GM19240 (cell line): ENCODE measurements at regions not wholly inside any gene's neighbourhood (a gene's known extent, or its start where the extent isn't known, plus 50 kb on each side); places are given as distances from the start of the nearest gene placed in this dataset.
"Not testable (repeated sequence)": the region's sequence is repeated elsewhere in the genome, so short reads cannot be mapped to it uniquely, and the experiment has no call there.

Experiments used
- DNase-seq: peaks from one replicate; pipeline ENCODE4 v3.0.0; 2011; ENCODE audit warnings: low spot score; ENCODE audit not compliant: insufficient read length

DNA sequence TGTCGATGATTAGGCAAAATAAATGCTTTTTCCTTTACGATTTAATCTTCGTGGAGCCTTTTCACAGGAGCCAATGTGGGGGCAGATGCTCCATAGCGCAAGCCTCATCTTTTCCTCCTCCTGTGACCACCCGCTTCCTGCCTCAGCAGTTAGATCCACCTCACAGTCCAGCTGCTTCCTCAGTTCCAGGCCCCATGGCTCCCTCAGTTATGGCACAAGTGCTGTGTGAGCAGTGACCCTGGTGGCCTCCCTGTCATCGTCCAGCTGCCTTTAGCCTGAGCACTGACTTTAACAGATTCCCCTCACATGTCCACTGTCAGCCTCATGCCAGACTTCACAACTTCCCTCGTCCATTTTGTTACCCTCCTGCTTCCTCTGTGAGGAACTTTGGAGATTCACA lies 424.6 kb upstream of the GBE1 start:
- no peak for DNase-seq

DNA sequence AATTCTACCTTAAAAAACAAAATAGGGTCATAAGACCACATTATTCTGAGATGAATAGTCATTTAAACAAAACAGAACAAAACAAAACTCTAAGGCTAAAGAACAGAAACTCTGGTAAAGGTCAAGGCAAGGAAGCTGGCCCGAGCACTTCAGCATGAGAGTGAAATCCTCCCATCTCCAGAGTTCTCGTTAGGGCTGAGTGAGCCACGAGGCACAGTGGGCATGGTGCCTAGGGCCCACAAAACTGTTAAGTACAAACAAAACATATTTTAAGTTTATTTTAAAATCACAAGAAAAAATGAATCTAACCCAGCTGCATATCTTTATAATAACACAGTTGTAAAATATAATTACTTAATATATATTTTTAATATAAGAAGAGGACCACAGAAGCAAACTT lies 417.8 kb upstream of the GBE1 start:
- DNase-seq = no peak

DNA sequence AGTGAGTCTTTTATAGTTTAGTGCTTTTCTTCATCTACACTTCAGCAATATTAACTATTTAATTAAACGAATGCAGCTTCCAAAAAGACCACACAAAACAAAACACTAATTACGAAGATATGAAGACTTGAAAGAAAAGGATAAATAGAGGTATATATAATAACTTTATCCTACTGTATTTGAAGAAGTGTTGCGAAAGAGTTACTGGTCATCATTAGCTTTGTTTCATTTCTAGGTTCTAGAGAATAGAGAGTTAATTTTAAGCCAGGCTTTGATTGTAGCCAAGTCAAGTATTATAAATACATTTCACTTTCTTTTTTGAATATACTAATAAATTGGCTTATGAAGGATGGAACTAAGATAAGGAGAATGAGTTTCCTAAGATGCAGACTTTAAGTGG lies 416.8 kb upstream of the GBE1 start:
- DNase-seq = no peak

DNA sequence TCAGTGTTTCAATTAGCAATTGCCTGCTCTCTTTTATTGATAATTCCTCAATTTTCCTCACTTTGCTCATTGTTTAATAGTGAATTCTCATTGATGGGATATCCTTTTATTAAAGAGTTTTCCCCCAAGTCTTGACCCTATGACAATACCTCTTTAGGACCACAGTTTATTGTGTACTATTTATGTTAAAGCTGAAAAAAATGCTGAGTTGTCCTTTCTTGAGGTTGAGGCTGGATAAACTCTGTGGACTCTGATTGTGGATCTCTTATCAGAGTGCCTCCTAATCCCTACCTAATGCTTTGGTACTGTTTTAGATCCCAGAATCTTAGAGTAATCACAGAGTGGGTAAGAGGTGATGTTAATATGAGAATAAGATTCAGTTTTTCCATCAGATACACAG lies 416.3 kb upstream of the GBE1 start:
- DNase-seq = no peak

DNA sequence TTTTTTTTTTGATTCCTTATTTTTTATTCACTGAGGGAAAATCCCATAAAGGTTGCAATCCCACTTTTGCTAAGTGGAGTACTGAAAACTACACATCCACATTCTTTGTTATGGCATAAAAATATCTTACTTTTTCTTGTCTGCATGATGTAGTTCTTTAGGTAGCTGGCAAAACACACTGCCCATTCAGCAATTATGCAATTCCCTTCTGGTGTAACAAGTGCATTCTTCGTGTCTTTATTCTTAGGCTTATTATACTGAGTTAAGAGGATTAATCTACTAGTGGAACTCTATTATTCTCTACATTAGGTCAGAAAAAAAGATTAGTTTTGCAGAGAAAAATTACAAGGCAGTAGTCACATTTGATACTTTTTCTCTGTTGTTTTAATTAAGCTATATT lies 403.8 kb upstream of the GBE1 start:
- DNase-seq = no peak

DNA sequence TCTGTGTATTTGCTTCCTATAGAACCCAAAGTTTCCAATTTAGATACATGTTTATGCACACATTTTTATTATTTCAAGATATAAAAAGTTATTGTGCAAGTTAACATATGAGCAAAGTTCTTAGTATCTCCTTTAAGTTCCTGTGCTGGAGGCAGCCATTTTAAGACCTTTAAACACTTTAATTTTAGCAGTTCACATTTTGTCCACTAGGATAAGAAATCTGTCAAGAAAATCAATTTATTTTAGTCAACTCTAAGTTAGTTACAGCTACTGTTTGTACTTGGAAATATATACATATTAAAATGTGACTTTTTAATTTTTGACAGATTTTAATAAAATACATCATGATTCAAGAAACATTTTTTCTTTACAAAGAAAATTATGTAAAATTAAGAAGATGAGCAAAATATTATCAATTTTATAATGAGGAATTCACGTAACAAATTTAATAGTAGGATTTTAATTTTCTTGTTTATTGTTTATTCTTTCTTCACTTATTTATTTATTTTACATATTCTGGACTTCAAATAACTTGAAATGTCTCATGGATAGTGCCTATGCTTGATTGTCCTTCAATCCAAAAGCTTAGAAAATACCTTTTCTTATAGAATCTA lies 402.6 kb upstream of the GBE1 start:
- DNase-seq = no peak

DNA sequence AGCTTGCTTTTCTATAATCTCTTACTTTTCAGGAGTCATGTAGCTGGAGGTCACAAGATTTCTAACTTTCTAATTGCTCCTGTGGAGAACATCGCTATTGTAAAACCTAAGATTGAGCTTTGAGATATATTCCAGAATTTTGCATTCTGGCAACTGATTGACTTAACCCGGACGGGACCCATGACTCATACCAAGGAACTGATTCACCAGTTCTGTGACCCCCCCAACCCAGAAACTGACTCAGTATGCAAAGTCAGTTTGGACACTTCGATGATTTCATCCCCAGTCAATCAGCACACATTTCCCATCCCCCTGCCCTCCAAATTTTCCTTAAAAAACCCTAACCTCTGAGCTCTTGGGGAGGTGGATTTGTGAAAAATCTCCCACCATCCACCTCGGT lies 396.5 kb upstream of the GBE1 start:
- no peak for DNase-seq

DNA sequence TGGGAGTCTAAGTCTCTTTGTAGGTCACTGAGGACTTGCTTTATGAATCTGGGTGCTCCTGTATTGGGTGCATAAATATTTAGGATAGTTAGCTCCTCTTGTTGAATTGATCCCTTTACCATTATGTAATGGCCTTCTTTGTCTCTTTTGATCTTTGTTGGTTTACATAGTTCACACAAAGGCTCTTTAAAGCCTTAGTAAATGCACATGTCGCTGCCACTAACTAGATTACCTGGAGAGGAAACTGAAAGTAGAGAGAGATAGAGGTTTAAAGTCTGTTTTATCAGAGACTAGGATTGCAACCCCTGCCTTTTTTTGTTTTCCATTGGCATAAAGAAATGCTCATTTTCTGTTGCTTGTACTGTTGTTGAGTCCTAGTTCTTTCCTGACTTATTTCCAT lies 392.4 kb upstream of the GBE1 start:
- DNase-seq = not testable (repeated sequence)

DNA sequence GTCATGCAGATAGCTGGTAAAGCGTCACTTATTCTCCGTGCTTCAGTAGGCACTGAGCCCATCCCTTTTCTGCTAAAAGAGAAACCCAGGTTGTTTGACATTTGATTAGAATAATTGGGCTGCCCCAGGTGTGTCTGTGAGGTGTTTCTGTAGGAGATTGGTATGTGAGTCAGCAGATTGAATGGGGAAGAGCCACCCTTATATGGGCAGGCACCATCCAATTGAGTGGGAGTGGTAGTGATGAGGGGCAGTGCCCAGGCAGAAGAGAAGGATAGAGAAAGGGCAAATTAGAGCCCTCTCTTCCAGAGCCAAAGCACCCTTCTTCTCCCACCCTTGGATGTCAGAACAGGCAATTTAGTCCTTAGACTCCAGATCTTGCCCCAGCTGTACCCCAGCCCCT lies 384.3 kb upstream of the GBE1 start:
- no peak for DNase-seq

DNA sequence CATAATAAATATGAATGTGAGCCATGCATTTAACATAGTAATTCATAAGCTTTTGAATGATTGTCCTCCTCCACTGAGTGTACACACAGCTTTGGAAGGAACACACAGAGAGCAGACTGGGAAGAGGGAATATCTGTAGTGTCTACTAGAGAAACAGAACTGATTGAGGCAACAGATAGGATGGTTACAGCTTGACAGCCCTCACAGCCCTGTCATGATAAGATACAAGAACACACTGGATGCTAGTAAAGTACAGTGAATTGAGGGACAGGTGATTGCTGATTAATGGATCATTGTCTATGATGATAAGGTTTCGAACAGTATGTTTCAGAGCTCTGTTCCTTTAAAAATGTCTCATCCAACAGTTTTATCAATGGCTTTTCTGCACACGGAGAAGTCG lies 383.4 kb upstream of the GBE1 start:
- DNase-seq = no peak

DNA sequence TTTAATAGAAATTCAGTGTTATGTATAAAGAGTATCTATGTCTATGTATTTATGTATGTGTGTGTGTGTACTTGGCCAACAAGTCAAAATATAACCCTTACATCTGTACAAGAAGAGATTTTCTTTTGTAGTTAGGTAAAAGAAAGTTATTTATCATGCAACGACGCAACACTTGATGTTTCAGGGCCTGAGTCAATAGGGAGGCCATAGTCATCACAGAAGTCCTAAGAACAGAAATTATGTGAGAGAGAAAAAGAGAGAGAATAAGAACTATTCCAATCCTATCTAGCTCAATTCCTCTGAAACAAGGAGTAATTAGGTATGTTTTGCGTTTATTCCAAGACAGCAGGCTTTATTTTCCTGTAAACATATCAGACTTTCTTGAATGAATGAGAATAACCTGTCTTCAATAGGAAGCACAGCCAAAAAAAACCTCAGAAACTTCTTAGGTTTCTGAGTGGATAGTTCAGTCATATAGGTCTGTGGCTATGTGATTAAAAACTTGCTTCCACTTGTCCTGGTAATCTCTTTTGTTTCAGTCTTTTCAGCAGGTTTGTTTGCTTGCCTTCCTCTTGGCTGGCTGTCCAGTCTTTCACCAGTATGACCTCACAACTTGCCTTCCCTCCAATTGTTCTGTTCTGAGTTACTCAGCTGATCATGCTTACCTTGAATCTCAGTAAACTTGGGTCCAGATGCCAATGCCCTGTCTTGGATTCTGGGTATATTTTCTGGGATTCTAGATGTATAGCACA lies 382.4 kb upstream of the GBE1 start:
- no peak for DNase-seq

DNA sequence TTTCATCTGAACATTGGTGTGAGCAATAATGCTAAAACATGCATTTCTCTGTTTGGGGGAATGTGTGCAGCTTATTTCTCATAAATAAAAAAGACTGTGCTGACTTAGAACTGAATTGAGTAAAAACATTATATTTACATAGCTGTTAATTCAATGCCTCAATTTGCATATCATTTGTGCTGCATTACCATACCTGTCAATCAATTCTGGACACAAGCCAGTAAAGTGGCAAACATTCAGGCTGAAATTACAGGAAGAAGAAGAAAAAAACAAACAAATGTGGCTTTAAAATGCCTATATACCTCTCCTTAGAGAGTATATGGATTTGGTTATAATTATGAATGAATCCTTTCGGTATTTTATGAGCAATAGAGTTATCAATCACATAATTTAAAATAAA lies 380.1 kb upstream of the GBE1 start:
- DNase-seq = no peak

DNA sequence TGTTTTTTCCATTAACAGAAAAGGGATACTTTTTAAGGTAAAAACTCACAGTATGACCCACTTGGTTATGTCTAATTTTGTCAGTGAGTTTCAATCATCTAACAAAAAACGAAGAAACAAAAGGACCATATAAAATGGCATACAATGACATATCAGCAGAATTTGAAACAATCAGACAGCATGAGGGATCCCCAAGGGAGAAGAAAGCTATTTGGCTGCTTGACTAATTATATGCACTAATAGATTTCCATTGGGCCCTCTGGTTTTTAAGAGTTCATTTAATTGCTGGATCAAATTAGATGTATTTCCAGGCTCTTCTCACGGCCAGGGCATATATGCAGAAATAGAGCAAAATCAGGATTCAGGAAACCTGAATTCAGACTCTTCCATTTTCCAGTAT lies 376.4 kb upstream of the GBE1 start:
- DNase-seq = no peak

DNA sequence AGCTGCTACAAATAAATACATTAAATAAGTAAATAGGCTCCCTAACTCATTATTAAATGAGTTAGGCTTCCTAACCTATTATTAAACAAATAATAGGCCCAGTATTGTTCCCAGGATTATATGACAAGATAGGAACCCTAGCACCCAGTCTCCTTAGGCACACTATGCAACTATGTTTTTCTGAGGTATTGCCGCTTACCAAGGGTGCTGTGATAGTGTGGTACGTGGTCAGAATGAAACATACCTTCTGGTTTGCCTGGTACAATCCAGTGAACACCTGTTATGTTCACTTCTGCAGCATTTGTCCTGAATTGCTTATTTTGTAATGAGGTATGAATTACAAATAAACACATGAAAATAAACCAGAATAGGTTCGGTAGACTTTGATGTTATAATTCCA lies 375.6 kb upstream of the GBE1 start:
- no peak for DNase-seq

DNA sequence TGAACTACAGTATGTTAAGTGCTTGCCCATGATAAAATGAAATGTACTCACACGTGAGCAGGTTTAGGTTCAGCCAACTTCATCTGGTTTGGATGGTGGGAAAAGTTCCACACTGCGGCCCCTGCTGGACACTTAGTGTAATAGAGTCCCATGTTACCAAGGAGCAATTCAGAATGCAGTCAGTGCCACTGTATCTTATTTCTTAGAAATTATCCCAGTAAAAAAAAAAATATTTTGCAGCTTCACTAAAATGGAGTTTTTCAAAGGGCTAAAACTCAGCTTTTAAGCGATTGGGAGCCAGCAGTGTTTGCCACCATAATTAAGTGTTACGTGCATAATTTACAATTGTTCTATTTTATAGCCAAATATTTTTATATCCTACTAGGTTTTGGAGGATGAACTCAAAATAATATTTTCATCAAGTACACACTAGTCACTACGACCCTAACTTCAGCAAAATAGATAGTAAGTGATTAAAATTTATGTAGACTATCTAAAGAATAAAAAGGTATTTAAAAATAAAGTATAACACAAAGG lies 371.7 kb upstream of the GBE1 start:
- DNase-seq = peak; percentile 22

DNA sequence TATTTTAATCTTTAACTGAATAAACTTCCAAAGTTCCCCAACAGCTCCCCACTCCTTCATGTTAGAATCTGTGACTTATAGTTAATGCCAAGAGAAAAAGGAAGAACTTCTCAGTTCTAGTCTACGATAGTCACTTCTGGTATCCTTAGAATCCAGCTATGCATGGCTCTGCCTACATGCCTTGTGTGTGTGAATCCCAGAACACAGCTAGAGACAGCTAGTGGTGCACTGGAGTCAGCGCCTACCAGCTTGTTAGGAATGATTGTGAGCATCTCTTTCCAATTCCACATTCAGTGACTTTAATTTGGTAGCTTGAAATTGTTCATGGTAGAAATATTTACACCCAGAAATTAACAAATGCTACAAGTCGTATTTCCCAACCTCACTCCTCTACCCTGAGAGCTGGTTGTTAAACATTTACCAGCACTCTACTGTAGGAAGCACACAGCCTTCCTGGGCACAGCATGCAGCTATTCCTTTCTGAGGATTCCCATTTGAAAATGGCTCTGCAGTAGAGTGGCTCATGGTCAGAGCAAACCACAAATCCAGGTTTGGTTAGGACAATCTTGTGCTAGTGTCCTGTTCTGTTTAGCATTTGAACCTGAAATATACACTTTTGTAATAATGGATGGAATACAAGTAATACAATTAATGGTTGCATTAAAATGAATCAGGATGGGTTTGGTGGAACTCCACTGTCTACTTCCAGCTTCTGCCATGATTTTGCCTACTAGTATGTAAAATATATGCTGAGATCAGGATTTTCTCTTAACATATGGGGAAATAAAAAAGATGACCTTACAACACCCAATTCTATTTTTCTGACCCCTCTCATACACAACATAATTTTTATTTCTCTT lies 371.0 kb upstream of the GBE1 start:
- DNase-seq = no peak

DNA sequence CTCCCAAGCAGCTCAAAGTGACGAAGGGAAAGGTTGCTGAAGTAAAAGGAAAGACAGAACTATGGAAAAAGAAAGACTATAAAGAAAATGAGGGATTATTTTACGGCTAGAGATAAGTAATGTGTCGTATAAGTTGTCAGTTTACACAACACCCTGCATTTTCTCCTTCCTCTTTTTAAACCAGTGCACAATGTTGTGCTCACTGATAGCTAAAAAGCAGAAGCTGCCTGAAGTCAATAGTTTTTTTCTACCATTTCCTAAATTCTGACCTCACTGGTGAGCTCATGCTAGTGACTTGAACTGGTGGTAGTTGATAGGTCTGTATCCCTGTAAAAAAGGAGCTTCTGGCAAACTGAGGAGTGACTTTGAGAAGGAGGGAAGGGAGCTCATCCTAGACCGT lies 368.6 kb upstream of the GBE1 start:
- DNase-seq = no peak

DNA sequence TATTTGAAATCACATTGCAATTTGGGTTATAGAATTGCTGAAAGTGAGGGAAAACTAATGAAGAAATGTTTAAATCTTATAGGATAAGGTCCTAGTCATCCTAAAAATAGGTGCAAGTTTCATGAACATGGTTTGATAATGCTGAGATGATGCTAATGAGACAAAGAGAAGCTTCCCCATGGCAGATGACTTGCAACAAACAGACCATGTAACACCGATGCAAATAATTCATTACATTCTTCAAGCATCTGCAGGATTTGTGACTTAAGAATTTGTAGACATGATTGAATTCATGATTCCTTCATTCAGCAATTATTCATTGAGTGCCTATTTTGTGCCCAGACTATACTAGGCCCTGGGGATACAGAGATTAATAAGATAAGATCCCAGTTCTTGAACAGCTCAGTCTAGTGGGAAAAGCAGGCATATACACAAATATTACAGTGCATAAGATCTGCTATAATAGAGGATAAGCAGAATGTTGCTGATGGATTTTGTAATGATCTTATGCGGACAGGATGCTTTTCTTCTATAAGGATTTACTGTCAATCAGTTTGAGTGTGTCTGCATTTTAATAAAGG lies 367.9 kb upstream of the GBE1 start:
- DNase-seq = no peak

DNA sequence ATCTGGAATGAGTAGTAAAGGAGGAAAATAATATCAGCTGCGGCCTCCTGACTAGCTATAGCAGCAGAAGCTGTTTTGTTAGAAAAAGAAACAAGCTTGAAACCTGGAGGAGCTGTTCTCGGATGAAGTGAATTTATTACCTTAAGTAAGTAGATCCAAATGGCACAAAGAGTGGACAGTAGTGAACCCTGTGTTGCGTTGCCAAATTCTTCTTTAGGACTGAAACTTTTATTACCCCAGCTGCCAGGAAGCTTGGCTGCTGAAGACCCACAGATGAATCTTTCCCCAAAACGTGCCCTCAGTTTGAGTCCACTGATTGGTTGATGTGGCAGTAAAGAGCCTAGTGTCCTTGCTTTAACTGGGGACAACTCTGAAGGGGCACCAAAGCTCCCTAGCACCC lies 366.8 kb upstream of the GBE1 start:
- no peak for DNase-seq

DNA sequence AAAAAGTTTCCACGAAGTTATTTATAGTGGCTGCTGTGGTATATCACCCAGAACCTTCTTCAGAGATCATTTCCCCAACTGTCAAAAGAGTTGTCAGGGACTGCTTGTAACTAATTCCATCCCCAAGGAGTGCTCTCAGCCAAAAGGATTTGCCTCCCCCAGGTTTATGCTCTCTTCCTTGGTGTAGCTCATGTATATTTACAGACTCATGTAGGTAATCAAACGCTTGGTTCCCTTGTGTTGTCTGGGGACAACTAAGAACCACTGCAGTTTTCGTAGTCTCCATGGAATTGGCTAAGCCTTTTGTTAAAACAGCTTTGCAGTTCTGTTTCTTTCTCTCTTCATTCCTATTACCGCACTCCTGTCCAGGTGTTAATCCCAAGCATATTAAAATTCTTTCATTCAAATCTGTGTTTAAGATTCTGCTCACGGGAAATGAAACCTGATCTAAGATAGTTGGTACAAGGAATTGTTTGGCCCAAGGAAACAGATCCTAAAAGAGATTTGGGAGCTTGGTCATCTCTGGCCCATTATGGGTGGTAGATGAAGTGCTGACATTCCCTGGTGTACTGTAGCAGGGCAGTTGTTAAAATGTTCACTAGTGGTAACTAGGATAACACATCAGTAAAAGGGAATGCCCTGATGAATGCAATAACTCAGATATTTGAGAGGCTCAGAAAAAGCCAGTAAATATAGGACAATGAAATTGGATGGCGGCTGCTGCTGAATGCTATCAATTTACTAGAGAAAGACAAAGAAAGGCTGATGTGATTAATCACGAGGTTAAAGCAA lies 361.3 kb upstream of the GBE1 start:
- DNase-seq = no peak

DNA sequence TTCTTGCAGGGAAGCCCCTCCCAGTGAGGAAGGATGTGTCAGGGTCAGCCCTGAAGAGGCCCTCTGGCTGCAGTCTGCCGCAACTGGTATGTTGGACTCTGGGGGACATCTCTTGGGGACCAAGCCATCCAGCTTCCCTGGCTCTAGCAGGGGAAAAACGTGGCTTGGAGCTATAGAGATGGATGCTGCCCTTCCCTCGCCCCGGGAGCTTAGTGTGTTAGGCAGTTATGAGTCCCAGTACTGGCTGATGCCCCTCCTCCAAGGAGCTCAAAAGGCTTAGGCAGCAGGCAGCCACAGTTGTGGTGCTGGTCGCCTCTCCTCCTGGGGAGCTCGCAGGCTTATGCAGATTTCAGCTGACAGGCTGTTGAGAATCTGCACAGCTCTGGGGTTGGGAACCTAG lies 353.1 kb upstream of the GBE1 start:
- no peak for DNase-seq
